GM12872 (cell line): ENCODE measurements at regions not wholly inside any gene's neighbourhood (a gene's known extent, or its start where the extent isn't known, plus 50 kb on each side); places are given as distances from the start of the nearest gene placed in this dataset.

Experiments
- TF ChIP-seq, protein P1 (sequence below): IDR thresholded peaks from 3 replicates; pipeline ENCODE4 v1.5.1; 2011; ENCODE audit warnings: low read depth, mild to moderate bottlenecking, low read length, moderate library complexity; ENCODE audit not compliant: insufficient read depth

DNA sequence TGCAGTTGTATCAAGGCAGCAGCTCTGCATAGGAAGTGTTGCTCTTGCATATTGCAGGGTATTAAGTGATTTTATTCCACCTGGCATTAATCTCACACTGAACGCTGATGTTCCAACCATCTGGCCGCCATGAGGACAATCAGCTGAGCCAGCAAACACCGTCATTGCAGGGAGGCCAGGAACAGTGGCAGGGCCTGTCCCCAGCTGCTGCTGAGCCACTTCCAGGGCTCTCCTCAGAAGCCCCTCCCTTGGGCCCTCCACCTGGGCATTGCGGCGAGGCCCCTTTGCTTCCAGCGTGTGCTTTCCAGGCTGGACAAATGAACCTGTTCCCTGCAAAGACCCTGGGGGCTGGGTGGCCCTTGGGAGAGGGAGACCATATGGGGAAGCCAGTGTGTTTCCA lies 171.6 kb upstream of the C1orf174 start:
- TF ChIP-seq, protein P1, sequence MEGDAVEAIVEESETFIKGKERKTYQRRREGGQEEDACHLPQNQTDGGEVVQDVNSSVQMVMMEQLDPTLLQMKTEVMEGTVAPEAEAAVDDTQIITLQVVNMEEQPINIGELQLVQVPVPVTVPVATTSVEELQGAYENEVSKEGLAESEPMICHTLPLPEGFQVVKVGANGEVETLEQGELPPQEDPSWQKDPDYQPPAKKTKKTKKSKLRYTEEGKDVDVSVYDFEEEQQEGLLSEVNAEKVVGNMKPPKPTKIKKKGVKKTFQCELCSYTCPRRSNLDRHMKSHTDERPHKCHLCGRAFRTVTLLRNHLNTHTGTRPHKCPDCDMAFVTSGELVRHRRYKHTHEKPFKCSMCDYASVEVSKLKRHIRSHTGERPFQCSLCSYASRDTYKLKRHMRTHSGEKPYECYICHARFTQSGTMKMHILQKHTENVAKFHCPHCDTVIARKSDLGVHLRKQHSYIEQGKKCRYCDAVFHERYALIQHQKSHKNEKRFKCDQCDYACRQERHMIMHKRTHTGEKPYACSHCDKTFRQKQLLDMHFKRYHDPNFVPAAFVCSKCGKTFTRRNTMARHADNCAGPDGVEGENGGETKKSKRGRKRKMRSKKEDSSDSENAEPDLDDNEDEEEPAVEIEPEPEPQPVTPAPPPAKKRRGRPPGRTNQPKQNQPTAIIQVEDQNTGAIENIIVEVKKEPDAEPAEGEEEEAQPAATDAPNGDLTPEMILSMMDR, result no peak

DNA sequence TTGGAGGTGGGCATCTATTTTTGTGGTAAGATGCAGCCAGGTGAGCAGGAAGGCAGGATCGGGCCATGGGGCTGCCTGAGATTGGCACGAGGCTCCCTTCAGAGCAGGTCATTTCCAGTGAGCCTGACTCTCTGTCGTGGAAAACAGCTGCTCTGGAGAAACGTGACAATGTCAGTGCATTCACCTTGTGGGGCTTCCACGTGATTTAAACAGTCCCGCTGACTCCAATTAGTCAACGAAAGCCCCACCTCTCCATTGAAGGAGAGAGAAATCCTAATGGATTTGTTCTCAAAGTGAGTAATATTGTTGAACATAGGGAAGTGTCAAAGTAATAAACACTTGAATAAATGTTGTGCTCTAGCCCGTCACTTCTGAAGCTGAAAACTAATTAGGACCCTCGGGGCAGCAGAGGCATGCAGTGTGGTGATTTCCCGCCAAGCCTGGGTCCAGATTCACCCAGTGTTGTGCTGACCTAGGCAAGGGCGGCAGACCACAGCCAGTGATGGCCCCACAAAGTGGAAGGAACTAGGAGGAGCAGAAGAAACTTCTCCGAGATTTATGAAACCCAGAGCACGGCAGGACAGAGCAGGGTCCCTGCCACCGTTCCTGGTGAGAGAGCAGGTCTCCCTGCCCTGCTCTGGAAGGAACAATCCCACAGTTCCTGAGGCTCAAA lies 172.5 kb upstream of the C1orf174 start:
- TF ChIP-seq, protein P1, result no peak

- TF ChIP-seq, protein P1, result no peak
Observed at GRCh38 chr1:4075436-4076225, 175.6 kb upstream of the C1orf174 start.

GRCh38 chr1:4076346-4076745 lies 176.3 kb upstream of the C1orf174 start:
- TF ChIP-seq, protein P1, result no peak

DNA sequence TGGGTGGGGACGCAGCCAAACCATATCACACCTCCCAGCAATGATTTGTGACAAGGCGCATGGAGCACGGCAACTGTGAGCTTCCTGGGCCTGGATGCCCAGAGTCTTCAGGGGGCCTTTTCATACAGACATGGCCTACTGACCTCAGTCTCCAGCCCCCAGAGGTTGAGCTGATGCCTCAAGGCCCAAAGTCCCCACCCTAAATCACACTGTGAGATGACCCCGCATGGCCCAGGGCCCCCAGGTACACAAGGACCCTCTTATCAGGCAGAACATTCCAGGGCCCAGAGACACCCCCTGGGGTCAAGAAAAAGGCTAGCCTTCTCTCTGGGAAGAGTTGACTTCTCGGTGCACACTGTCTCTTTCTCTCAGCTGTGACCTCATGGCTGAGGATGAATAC lies 179.7 kb upstream of the C1orf174 start:
- TF ChIP-seq, protein P1, result no peak

- TF ChIP-seq, protein P1, result no peak
Observed at GRCh38 chr1:4081806-4082711, 182.0 kb upstream of the C1orf174 start.

- TF ChIP-seq, protein P1, result no peak
Observed at GRCh38 chr1:4083231-4084047, 183.4 kb upstream of the C1orf174 start.
